ENCODE measurements at regions not wholly inside any gene's neighbourhood (a gene's known extent, or its start where the extent isn't known, plus 50 kb on each side); places are given as distances from the start of the nearest gene placed in this dataset.

DNA sequence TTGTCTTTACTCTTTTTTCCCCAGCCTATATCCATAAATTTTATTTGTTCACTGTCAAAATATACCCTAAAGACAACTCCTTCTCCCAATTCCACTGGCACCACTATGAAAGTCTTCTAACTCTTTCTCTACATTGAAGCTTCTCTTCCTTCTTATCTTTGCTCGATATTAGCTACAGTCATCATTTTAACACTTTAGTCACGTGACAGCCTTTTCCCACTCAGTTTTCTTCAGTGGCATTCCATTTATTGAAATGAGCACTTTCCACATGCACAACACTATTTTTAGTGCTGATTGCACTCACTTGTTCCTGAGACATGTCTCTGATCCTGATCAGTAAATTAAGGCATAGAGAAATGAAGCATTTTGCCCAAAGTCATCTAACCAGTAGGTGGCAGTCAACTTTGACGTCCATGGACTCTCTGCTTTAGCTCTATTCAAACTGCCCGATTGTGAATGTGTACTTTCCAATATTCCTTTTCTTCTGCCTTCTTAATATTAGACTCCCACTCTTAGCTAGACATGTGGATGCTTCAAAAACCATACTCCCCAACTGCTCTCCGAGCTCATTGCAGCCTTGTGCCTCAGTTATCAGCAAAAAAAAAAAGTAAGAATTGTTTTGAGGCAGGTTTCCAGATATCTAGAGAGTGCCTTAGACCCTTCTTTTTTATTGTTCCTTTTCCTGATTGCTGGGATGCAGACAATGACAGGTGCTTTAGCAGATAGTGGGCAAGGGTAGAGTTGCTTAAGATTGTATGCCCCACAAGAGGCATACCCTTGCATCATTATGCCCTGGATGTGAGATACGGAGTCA is 394.4 kb upstream of the ADGRL3 start:
- Histone ChIP-seq H3K4me3 (ENCODE audit: low read length) (no peak overlapping the region), H3K4me1 (ENCODE audit: control insufficient read depth, insufficient read depth, low read length) (no peaks in the 10 kb centered on the region), H3K9ac (ENCODE audit: low read length) (no peak overlapping the region), H3K27ac (ENCODE audit: low read depth, low read length) (no peak overlapping the region), H3K36me3 (ENCODE audit: control insufficient read depth, insufficient read depth, low read length) (no peaks in the 10 kb centered on the region), H3K27me3 (ENCODE audit: control insufficient read depth, insufficient read depth, low read length) (no peaks in the 10 kb centered on the region)

DNA sequence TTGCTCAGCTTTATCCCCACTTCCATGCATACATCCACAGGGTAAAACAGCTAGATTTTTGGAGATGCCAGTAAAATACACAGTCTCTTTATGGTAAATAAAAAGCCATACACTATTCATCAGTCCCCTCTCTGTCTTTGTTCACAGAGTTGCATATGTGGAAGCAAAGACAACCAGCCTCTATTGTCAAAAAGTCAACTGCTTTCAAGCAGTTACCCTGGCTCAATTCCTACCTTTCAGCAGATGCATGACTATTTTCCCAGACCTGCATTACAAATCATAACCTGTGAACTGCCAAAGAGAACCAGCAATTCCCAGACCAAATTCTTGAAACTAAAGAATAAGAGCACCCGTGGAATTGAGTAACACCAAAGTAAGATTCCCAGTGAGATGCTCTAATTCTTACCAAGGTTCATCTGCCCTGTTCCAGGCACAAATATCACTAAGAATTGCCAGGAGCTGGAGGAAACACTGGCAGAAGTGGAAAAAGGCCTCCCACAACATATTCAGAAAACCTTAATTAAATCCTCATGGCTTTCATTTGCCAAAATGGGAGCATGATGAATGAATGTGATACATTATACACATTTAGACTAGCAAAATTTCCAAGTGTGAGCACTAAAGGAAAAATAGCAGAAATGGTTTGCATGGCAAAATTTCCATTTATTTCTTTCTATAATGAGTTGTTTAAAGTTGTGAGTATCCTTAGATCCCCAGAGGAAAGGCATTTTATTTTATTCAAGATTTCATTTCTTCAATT is 391.2 kb upstream of the ADGRL3 start:
- Histone ChIP-seq H3K27me3 (ENCODE audit: control insufficient read depth, insufficient read depth, low read length) (no peaks in the 10 kb centered on the region), H3K9ac (ENCODE audit: low read length) (no peak overlapping the region), H3K4me1 (ENCODE audit: control insufficient read depth, insufficient read depth, low read length) (no peaks in the 10 kb centered on the region), H3K27ac (ENCODE audit: low read depth, low read length) (no peak overlapping the region), H3K4me3 (ENCODE audit: low read length) (no peak overlapping the region), H3K36me3 (ENCODE audit: control insufficient read depth, insufficient read depth, low read length) (no peaks in the 10 kb centered on the region)

DNA sequence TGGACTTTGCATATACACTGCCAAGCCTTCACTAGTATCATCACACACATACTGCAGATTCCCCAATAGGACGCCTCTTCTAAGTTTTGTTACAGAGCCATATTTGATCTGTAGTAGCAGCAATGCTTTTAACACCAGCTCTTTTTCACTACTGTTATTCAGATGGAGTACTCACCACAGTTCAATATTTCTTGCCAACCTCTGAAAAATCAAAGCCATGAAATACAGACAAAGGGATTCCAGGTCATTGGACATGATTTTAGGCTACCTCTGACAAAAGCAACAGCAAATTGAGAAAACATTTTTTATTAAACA is 390.7 kb upstream of the ADGRL3 start:
- H3K36me3 ChIP-seq (ENCODE audit: control insufficient read depth, insufficient read depth, low read length) = no peaks in the 10 kb centered on the region

DNA sequence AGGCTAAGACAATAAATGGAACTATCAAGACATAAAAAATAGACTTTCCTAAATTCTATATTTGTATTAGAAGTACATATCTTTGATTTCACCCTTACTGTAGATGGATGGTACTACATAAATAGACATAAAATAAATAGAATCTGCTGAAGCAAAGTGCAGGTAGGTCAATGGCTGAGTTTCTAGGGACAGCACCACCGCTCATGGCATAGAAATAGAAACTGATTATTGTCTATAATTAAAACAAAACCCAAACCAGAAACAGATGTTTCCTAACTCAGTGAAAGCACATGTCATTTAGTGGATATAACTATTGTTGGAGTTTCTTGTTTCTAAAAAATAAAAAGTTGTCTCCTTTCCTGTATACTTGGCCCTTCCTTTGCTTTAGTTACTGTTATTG is 387.3 kb upstream of the ADGRL3 start:
- Histone ChIP-seq H3K27me3 (ENCODE audit: control insufficient read depth, insufficient read depth, low read length) (no peaks in the 10 kb centered on the region), H3K9ac (ENCODE audit: low read length) (no peak overlapping the region), H3K4me3 (ENCODE audit: low read length) (no peak overlapping the region), H3K36me3 (ENCODE audit: control insufficient read depth, insufficient read depth, low read length) (no peaks in the 10 kb centered on the region), H3K4me1 (ENCODE audit: control insufficient read depth, insufficient read depth, low read length) (no peaks in the 10 kb centered on the region), H3K27ac (ENCODE audit: low read depth, low read length) (no peak overlapping the region)

More for the DNA sequence above, 390.7 kb upstream of the ADGRL3 start:
- H3K27ac ChIP-seq (ENCODE audit: low read depth, low read length) = no peak overlapping the region
- H3K4me3 ChIP-seq (ENCODE audit: low read length) = no peak overlapping the region
- H3K27me3 ChIP-seq (ENCODE audit: control insufficient read depth, insufficient read depth, low read length) = no peaks in the 10 kb centered on the region
- no peaks in the 10 kb centered on the region for H3K4me1 ChIP-seq (ENCODE audit: control insufficient read depth, insufficient read depth, low read length)
- no peak overlapping the region for H3K9ac ChIP-seq (ENCODE audit: low read length)

DNA sequence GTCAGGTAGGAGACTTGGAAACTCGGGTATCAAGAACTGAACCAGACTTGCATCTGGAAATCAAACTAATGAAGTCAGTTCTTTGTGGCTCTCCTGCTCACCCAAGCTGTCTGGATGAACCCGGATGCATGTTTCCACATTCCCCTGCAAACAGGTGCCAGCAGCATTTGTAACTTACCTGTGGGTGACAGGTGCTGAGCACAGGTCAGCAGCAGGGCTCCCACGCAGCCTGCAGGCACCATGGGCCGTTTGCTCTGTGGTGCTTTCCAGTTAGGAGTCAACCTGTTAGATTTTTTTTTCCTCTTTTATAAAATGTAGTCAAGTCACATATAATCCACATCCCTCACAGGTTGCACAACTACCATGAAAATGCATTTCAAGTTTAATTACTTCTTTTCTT is 385.6 kb upstream of the ADGRL3 start:
- H3K36me3 ChIP-seq (ENCODE audit: control insufficient read depth, insufficient read depth, low read length) = no peaks in the 10 kb centered on the region
- H3K27me3 ChIP-seq (ENCODE audit: control insufficient read depth, insufficient read depth, low read length) = no peaks in the 10 kb centered on the region
- H3K4me1 ChIP-seq (ENCODE audit: control insufficient read depth, insufficient read depth, low read length) = no peaks in the 10 kb centered on the region
- no peak overlapping the region for H3K27ac ChIP-seq (ENCODE audit: low read depth, low read length)
- no peak overlapping the region for H3K9ac ChIP-seq (ENCODE audit: low read length)
- no peak overlapping the region for H3K4me3 ChIP-seq (ENCODE audit: low read length)

DNA sequence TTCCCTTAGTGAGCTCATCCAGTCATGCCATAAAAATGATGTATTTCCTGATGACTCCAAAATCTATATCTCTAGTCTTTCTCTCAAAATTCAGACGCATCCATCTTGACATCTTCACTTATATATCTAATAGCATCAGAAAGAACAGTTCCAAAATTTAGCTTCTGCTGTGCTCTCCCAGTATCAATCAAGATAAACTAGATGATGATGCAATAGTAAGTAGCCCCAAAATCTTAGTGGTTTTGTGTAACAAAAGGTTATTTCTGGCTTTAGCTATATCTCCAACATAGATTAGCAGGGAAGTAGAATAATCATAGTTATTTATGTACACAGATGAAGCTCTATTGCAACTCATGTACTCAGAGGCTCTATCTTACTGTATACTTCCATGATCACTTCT is 382.5 kb upstream of the ADGRL3 start:
- H3K9ac ChIP-seq (ENCODE audit: low read length) = no peak overlapping the region
- no peaks in the 10 kb centered on the region for H3K36me3 ChIP-seq (ENCODE audit: control insufficient read depth, insufficient read depth, low read length)
- H3K4me3 ChIP-seq (ENCODE audit: low read length) = no peak overlapping the region
- H3K27me3 ChIP-seq (ENCODE audit: control insufficient read depth, insufficient read depth, low read length) = no peaks in the 10 kb centered on the region
- no peak overlapping the region for H3K27ac ChIP-seq (ENCODE audit: low read depth, low read length)
- H3K4me1 ChIP-seq (ENCODE audit: control insufficient read depth, insufficient read depth, low read length) = no peaks in the 10 kb centered on the region

DNA sequence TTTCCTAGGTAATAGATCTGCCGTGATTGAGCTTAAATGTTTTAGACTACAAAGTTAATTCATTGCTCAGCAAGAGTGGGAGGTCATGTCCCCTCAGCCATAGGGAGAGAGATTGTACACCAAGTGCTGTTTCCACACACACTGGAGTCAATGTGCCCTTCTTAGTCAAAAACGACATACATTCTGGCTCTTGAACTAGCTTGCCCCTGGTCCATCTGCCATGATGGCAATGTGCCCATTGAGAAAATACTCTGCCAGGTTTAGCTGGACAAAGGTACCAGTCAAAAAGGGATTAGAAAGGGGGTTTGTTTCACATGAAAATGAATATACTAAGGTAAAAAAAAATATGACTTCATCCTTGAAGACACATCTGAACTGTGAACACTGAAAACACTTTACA is 377.1 kb upstream of the ADGRL3 start:
- Histone ChIP-seq H3K36me3 (ENCODE audit: control insufficient read depth, insufficient read depth, low read length) (no peaks in the 10 kb centered on the region), H3K4me1 (ENCODE audit: control insufficient read depth, insufficient read depth, low read length) (no peaks in the 10 kb centered on the region), H3K27ac (ENCODE audit: low read depth, low read length) (no peak overlapping the region), H3K27me3 (ENCODE audit: control insufficient read depth, insufficient read depth, low read length) (no peaks in the 10 kb centered on the region), H3K9ac (ENCODE audit: low read length) (no peak overlapping the region), H3K4me3 (ENCODE audit: low read length) (no peak overlapping the region)

DNA sequence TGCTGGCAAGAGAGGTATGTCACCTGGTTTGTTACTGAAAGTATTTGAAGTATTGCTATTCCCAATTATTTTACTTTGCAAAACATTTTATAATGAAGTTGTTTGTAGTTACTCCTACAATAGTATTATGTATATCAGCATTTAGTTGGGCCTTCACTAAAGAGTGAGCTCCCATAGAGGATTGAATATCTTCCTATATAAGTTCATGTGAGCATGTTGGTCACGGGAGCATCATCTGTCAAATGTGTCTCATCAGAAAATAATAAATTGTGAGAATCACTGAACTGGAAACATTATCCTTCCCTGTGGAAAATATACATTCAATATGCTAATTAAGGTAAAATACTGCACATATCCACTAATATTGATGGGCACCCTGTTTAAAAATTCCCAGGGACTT is 360.1 kb upstream of the ADGRL3 start:
- Histone ChIP-seq H3K27ac (ENCODE audit: low read depth, low read length) (no peak overlapping the region), H3K4me3 (ENCODE audit: low read length) (no peak overlapping the region), H3K9ac (ENCODE audit: low read length) (no peak overlapping the region)

DNA sequence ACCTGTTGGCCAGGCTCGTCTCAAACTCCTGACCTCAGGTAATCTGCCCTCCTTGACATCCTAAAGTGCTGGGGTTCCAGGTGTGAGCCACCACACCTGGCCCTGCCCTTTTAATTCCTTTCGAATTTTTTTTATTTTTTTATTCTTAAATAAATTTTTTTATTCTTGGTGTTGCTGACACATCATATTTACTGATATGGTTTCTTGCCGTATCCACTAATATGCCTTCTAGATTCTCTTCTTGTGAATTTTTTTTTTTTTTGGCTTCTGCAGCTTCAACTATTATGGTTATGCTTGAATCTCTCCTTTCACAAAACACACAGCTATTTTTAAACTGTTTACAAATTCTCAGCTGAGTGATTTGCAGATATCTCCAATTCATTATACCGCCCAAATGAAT is 353.4 kb upstream of the ADGRL3 start:
- Histone ChIP-seq H3K27me3 (ENCODE audit: control insufficient read depth, insufficient read depth, low read length) (no peaks in the 10 kb centered on the region), H3K9ac (ENCODE audit: low read length) (no peak overlapping the region), H3K4me1 (ENCODE audit: control insufficient read depth, insufficient read depth, low read length) (no peaks in the 10 kb centered on the region), H3K4me3 (ENCODE audit: low read length) (no peak overlapping the region), H3K36me3 (ENCODE audit: control insufficient read depth, insufficient read depth, low read length) (no peaks in the 10 kb centered on the region), H3K27ac (ENCODE audit: low read depth, low read length) (no peak overlapping the region)

More for the DNA sequence above, 360.1 kb upstream of the ADGRL3 start:
- Histone ChIP-seq H3K4me1 (ENCODE audit: control insufficient read depth, insufficient read depth, low read length) (no peaks in the 10 kb centered on the region), H3K36me3 (ENCODE audit: control insufficient read depth, insufficient read depth, low read length) (no peaks in the 10 kb centered on the region), H3K27me3 (ENCODE audit: control insufficient read depth, insufficient read depth, low read length) (no peaks in the 10 kb centered on the region)

DNA sequence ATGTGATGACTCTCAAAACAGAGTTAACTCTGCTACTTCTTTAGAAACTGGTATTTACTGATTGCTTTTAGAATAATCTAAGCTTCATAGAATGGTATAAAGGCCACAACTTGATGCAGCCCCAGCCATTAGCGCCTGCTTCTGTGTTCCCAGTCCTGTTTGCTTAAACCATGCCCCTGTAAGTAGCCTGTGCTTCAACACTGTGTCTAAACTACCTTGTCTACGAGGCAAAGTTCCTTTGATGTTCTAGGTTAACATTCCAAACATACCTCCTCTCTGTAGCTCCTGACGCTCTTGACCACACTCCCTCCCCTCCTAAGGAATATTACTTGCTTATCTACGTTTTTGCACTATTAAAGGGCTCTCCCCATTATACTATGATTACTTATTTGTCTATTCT is 352.5 kb upstream of the ADGRL3 start:
- Histone ChIP-seq H3K9ac (ENCODE audit: low read length) (no peak overlapping the region), H3K4me1 (ENCODE audit: control insufficient read depth, insufficient read depth, low read length) (no peaks in the 10 kb centered on the region), H3K27ac (ENCODE audit: low read depth, low read length) (no peak overlapping the region), H3K27me3 (ENCODE audit: control insufficient read depth, insufficient read depth, low read length) (no peaks in the 10 kb centered on the region), H3K36me3 (ENCODE audit: control insufficient read depth, insufficient read depth, low read length) (no peaks in the 10 kb centered on the region), H3K4me3 (ENCODE audit: low read length) (no peak overlapping the region)

DNA sequence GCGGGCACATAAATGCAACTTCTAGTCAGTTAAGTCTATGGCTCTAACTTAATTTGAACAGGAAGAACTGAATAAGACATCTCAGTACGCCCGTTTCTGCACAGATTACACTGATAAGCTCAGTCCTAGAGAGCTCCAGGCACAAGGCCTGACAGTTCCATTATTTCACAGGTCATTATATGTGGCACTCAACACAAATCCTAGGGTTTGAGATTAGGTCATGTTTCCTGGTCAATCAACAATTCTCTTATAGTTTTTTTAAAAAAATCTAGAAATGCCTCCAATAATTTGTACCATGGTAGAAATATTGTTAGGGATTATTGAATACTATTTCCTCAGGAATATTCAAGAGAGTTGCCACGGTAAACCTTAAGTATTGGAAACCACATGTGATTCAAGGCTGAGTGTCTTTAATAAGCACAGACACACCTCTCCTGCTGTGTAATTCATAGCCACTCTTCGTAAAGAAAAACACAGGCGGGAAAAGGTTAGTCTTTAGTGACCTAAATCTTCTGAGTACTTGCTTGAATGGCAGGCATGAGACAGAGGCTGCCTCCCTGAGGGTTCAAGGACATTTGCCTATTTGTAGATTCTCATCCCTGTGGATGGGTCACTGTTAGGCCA is 342.9 kb upstream of the ADGRL3 start:
- H3K36me3 ChIP-seq (ENCODE audit: control insufficient read depth, insufficient read depth, low read length) = no peaks in the 10 kb centered on the region
- no peak overlapping the region for H3K4me3 ChIP-seq (ENCODE audit: low read length)

DNA sequence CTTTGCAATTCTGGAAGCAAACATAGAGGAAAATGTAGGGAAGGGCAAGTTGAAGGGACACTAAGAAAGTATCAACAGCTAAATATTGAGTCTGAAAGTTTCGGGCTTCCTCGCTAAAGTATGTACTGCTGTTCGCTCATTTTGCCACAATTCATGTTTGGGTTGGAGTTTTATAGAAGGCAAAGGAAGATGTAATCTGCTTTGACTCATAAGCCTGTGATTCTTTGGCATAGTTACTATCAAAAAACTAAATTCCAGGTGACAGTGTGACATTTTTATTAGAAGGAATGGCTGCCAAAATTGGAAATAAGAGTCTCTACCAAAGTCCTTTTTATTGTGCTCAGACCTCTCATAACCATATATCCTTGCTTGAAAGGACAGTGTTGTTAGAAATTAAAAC is 336.7 kb upstream of the ADGRL3 start:
- Histone ChIP-seq H3K27me3 (ENCODE audit: control insufficient read depth, insufficient read depth, low read length) (no peaks in the 10 kb centered on the region), H3K9ac (ENCODE audit: low read length) (no peak overlapping the region), H3K4me1 (ENCODE audit: control insufficient read depth, insufficient read depth, low read length) (no peaks in the 10 kb centered on the region), H3K27ac (ENCODE audit: low read depth, low read length) (no peak overlapping the region), H3K4me3 (ENCODE audit: low read length) (no peak overlapping the region), H3K36me3 (ENCODE audit: control insufficient read depth, insufficient read depth, low read length) (no peaks in the 10 kb centered on the region)

More for the DNA sequence above, 342.9 kb upstream of the ADGRL3 start:
- Histone ChIP-seq H3K9ac (ENCODE audit: low read length) (no peak overlapping the region), H3K27me3 (ENCODE audit: control insufficient read depth, insufficient read depth, low read length) (no peaks in the 10 kb centered on the region), H3K27ac (ENCODE audit: low read depth, low read length) (no peak overlapping the region), H3K4me1 (ENCODE audit: control insufficient read depth, insufficient read depth, low read length) (no peaks in the 10 kb centered on the region)
